Cardiac muscle cell (in vitro differentiated cells and primary cell): ENCODE measurements at regions not wholly inside any gene's neighbourhood (a gene's known extent, or its start where the extent isn't known, plus 50 kb on each side); places are given as distances from the start of the nearest gene placed in this dataset.

Source experiments
- DNase-seq, 2 donors: peaks; one replicate each; pipeline versions ENCODE4 v3.0.0 to v3.0.0-alpha.2; 2010 to 2017; ENCODE audit warnings: low read depth in 1 of 2, low spot score in 1 of 2
- H3K27ac ChIP-seq: fragments of 200-600 bp; sonication (generic); 2 replicates; pipeline ENCODE4 v1.5.1; 2016
- H3K27me3 ChIP-seq: fragments of 200-600 bp; sonication (generic); 2 replicates; pipeline ENCODE4 v1.6.0; 2016; ENCODE audit warnings: control low read depth
- H3K36me3 ChIP-seq: fragments of 200-600 bp; sonication (generic); 2 replicates; pipeline ENCODE4 v1.5.1; 2016; ENCODE audit warnings: control low read depth
- H3K4me1 ChIP-seq: fragments of 200-600 bp; sonication (generic); 2 replicates; pipeline ENCODE4 v1.8.1; 2017; ENCODE audit warnings: low read depth, mild to moderate bottlenecking, mixed run types
- H3K4me3 ChIP-seq: fragments of 200-600 bp; sonication (generic); 2 replicates; pipeline ENCODE4 v1.5.1; 2016; ENCODE audit warnings: mild to moderate bottlenecking
- H3K9me3 ChIP-seq: fragments of 200-600 bp; sonication (generic); 2 replicates; pipeline ENCODE4 v1.5.1; 2017; ENCODE audit warnings: low read depth, mild to moderate bottlenecking, control low read depth
- CTCF ChIP-seq: IDR thresholded peaks from 2 replicates; pipeline ENCODE4 v1.5.1; 2012; ENCODE audit warnings: low read depth, mild to moderate bottlenecking, low read length

- Histone ChIP-seq H3K27ac (no peak overlapping the region), H3K4me1 (peaks cover 7% of the 10 kb centered on the region), H3K27me3 (no peaks in the 10 kb centered on the region), H3K4me3 (no peak overlapping the region), H3K36me3 (no peaks in the 10 kb centered on the region), H3K9me3 (no peaks in the 10 kb centered on the region)
- no peak for DNase-seq
- TF ChIP-seq CTCF: no peak
Measured at GRCh38 chr12:113645183-113645582, 173.5 kb upstream of the LHX5 start.

GRCh38 chr12:113643177-113643974, 171.7 kb upstream of the LHX5 start:
- no peak for TF ChIP-seq CTCF
- no peak for DNase-seq
- Histone ChIP-seq H3K4me3 (no peak overlapping the region), H3K27ac (no peak overlapping the region), H3K27me3 (peaks cover 3% of the 10 kb centered on the region), H3K4me1 (no peaks in the 10 kb centered on the region), H3K36me3 (no peaks in the 10 kb centered on the region), H3K9me3 (no peaks in the 10 kb centered on the region)

DNA sequence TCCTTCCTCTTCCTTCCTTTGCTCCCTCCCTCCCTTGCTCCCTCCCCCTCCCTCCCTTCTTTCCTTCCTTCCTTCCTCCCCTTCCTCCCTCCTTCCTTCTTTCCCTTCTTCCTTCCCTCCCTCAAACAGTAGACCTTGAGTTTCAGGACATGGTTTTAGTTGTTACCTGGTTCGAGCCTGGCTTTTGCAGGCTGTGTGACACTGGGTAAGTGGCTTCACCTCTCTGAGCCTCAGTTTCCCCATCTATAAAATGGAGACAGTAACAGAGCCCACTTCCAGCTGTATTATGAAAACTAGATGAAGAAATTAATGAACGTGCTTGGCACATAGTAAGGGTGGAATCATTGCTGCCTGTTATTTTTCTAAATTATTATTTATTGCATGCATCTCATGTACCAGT, 171.0 kb upstream of the LHX5 start:
- no peak for DNase-seq
- H3K4me3 ChIP-seq: no peak overlapping the region
- H3K9me3 ChIP-seq: no peaks in the 10 kb centered on the region
- no peaks in the 10 kb centered on the region for H3K4me1 ChIP-seq
- peaks cover 4% of the 10 kb centered on the region for H3K27me3 ChIP-seq
- H3K27ac ChIP-seq: no peak overlapping the region
- no peaks in the 10 kb centered on the region for H3K36me3 ChIP-seq
- no peak for TF ChIP-seq CTCF

DNA sequence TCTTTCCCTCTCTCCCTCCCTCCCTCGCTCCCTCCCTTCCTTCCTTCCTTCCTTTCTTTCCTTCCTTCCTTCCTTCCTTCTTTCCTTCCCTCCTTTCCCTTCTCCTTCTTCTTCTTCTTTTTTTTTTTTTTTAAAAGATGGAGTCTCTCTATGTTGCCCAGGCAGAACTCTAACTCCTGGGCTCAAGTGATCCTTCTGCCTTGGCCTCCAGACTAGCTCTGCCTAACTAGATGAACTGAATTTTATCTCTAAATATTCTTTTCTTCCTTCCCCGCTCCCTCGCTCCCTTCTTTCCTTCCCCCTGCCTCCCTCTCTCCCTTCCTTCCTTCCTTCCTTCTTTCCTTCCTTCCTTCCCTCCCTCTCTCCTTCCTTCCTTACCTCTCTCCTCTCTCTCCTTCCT, 170.5 kb upstream of the LHX5 start:
- H3K27me3 ChIP-seq: peaks cover 4% of the 10 kb centered on the region
- H3K27ac ChIP-seq: no peak overlapping the region
- no peak overlapping the region for H3K4me3 ChIP-seq
- H3K9me3 ChIP-seq: no peaks in the 10 kb centered on the region
- DNase-seq: no peak
- no peaks in the 10 kb centered on the region for H3K4me1 ChIP-seq
- no peaks in the 10 kb centered on the region for H3K36me3 ChIP-seq
- TF ChIP-seq CTCF: no peak

- Histone ChIP-seq H3K4me1 (no peaks in the 10 kb centered on the region), H3K27me3 (peaks cover 6% of the 10 kb centered on the region), H3K27ac (no peak overlapping the region), H3K9me3 (no peaks in the 10 kb centered on the region), H3K4me3 (no peak overlapping the region), H3K36me3 (no peaks in the 10 kb centered on the region)
- TF ChIP-seq CTCF: no peak
- DNase-seq: no peak
Measured at GRCh38 chr12:113641426-113642030, 169.9 kb upstream of the LHX5 start.
